ENCODE measurements at regions not wholly inside any gene's neighbourhood (a gene's known extent, or its start where the extent isn't known, plus 50 kb on each side); places are given as distances from the start of the nearest gene placed in this dataset.
A peak's percentile ranks its signal among the peaks of the same experiment; 100 is the strongest.

- Mint-ChIP-seq H3K36me3 (no peaks in the 10 kb centered on the region), H3K27me3 (peaks cover 0 to 4% (median 0%) of the 10 kb centered on the region in 3 donors), H3K4me1 (no peaks in the 10 kb centered on the region), H3K27ac (no peak overlapping the region), H3K4me3 (no peak overlapping the region), H3K9me3 (peaks cover 0 to 8% (median 2%) of the 10 kb centered on the region in 7 donors)
- no peak for DNase-seq
- ATAC-seq (ENCODE audit: low read depth in 2 of 2), result no peak
These were observed 73.9 kb downstream of the TEX29 start for GRCh38 chr13:111394211-111394922.

GRCh38 chr13:111395511-111396393 is 75.3 kb downstream of the TEX29 start:
- H3K36me3 Mint-ChIP-seq, result no peaks in the 10 kb centered on the region
- H3K27me3 Mint-ChIP-seq, result peaks cover 0 to 6% (median 0%) of the 10 kb centered on the region in 3 donors
- H3K27ac Mint-ChIP-seq, result no peak overlapping the region
- H3K9me3 Mint-ChIP-seq, result peaks cover 0 to 8% (median 2%) of the 10 kb centered on the region in 7 donors
- ATAC-seq (ENCODE audit: low read depth in 2 of 2) (no peak), DNase-seq (no peak)
- H3K4me3 Mint-ChIP-seq, result no peak overlapping the region
- no peaks in the 10 kb centered on the region for H3K4me1 Mint-ChIP-seq

GRCh38 chr13:111396457-111396856 is 76.0 kb downstream of the TEX29 start:
- H3K4me3 Mint-ChIP-seq, result no peak overlapping the region
- no peak overlapping the region for H3K27ac Mint-ChIP-seq
- no peaks in the 10 kb centered on the region for H3K4me1 Mint-ChIP-seq
- H3K9me3 Mint-ChIP-seq, result peaks cover 0 to 8% (median 2%) of the 10 kb centered on the region in 7 donors
- no peak for ATAC-seq (ENCODE audit: low read depth in 2 of 2)
- no peak for DNase-seq
- peaks cover 0 to 6% (median 0%) of the 10 kb centered on the region in 3 donors for H3K27me3 Mint-ChIP-seq
- no peaks in the 10 kb centered on the region for H3K36me3 Mint-ChIP-seq

- Mint-ChIP-seq H3K4me1 (no peaks in the 10 kb centered on the region), H3K36me3 (no peaks in the 10 kb centered on the region), H3K27me3 (peaks cover 0 to 12% (median 0%) of the 10 kb centered on the region in 3 donors), H3K4me3 (no peak overlapping the region), H3K27ac (no peak overlapping the region), H3K9me3 (peaks cover 0 to 8% (median 2%) of the 10 kb centered on the region in 7 donors)
- no peak for ATAC-seq (ENCODE audit: low read depth in 2 of 2)
- no peak for DNase-seq
These were observed 76.9 kb downstream of the TEX29 start for GRCh38 chr13:111397202-111397880.

GRCh38 chr13:111398196-111398595 is 77.8 kb downstream of the TEX29 start:
- Mint-ChIP-seq H3K27ac (no peak overlapping the region), H3K9me3 (peaks cover 0 to 8% (median 2%) of the 10 kb centered on the region in 7 donors), H3K27me3 (peaks cover 0 to 12% (median 0%) of the 10 kb centered on the region in 3 donors), H3K4me3 (no peak overlapping the region), H3K36me3 (no peaks in the 10 kb centered on the region), H3K4me1 (no peaks in the 10 kb centered on the region)
- ATAC-seq (ENCODE audit: low read depth in 2 of 2) (no peak), DNase-seq (no peak)

- ATAC-seq (ENCODE audit: low read depth in 2 of 2) (no peak), DNase-seq (no peak)
- Mint-ChIP-seq H3K4me3 (no peak overlapping the region), H3K27ac (no peak overlapping the region), H3K9me3 (peaks cover 0 to 8% (median 2%) of the 10 kb centered on the region in 7 donors), H3K4me1 (no peaks in the 10 kb centered on the region), H3K27me3 (peaks cover 0 to 17% (median 0%) of the 10 kb centered on the region in 3 donors), H3K36me3 (no peaks in the 10 kb centered on the region)
These were observed 78.4 kb downstream of the TEX29 start for GRCh38 chr13:111398715-111399299.

- Mint-ChIP-seq H3K4me1 (no peaks in the 10 kb centered on the region), H3K4me3 (no peak overlapping the region), H3K27me3 (peaks cover 0 to 19% (median 0%) of the 10 kb centered on the region in 3 donors), H3K9me3 (peaks cover 0 to 8% (median 2%) of the 10 kb centered on the region in 7 donors), H3K36me3 (no peaks in the 10 kb centered on the region), H3K27ac (no peak overlapping the region)
- ATAC-seq (ENCODE audit: low read depth in 2 of 2), result no peak
- DNase-seq, result no peak
These were observed 78.9 kb downstream of the TEX29 start for GRCh38 chr13:111399334-111399733.

GRCh38 chr13:111399776-111400538 is 79.5 kb downstream of the TEX29 start:
- no peaks in the 10 kb centered on the region for H3K4me1 Mint-ChIP-seq

GRCh38 chr13:111401151-111401550 is 80.7 kb downstream of the TEX29 start:
- Mint-ChIP-seq H3K9me3 (peaks cover 0 to 2% (median 0%) of the 10 kb centered on the region in 7 donors), H3K27ac (no peak overlapping the region), H3K27me3 (peaks cover 0 to 19% (median 8%) of the 10 kb centered on the region in 3 donors), H3K36me3 (no peaks in the 10 kb centered on the region), H3K4me1 (no peaks in the 10 kb centered on the region), H3K4me3 (no peak overlapping the region)
- DNase-seq (no peak), ATAC-seq (ENCODE audit: low read depth in 2 of 2) (no peak)

More at GRCh38 chr13:111399776-111400538, 79.5 kb downstream of the TEX29 start:
- no peak for DNase-seq
- peaks cover 0 to 19% (median 2%) of the 10 kb centered on the region in 3 donors for H3K27me3 Mint-ChIP-seq
- peaks cover 0 to 8% (median 2%) of the 10 kb centered on the region in 7 donors for H3K9me3 Mint-ChIP-seq
- ATAC-seq (ENCODE audit: low read depth in 2 of 2), result no peak
- no peaks in the 10 kb centered on the region for H3K36me3 Mint-ChIP-seq
- H3K4me3 Mint-ChIP-seq, result peak overlapping the region in 1 of 8 donors; percentile 9
- no peak overlapping the region for H3K27ac Mint-ChIP-seq

GRCh38 chr13:111401755-111402154 is 81.3 kb downstream of the TEX29 start:
- Mint-ChIP-seq H3K9me3 (peaks cover 0 to 2% (median 0%) of the 10 kb centered on the region in 7 donors), H3K4me3 (no peak overlapping the region), H3K27ac (no peak overlapping the region), H3K27me3 (peaks cover 0 to 19% (median 8%) of the 10 kb centered on the region in 3 donors), H3K36me3 (no peaks in the 10 kb centered on the region), H3K4me1 (no peaks in the 10 kb centered on the region)
- DNase-seq (no peak), ATAC-seq (ENCODE audit: low read depth in 2 of 2) (no peak)

GRCh38 chr13:111402441-111402840 is 82.0 kb downstream of the TEX29 start:
- Mint-ChIP-seq H3K9me3 (peaks cover 0 to 2% (median 0%) of the 10 kb centered on the region in 7 donors), H3K36me3 (no peaks in the 10 kb centered on the region), H3K4me1 (no peaks in the 10 kb centered on the region), H3K27me3 (peaks cover 0 to 19% (median 8%) of the 10 kb centered on the region in 3 donors), H3K27ac (no peak overlapping the region), H3K4me3 (no peak overlapping the region)
- ATAC-seq (ENCODE audit: low read depth in 2 of 2) (no peak), DNase-seq (no peak)

- ATAC-seq (ENCODE audit: low read depth in 2 of 2), result no peak
- DNase-seq, result no peak
- no peaks in the 10 kb centered on the region for H3K4me1 Mint-ChIP-seq
These were observed 82.8 kb downstream of the TEX29 start for GRCh38 chr13:111403266-111403665.

More at GRCh38 chr13:111403266-111403665, 82.8 kb downstream of the TEX29 start:
- Mint-ChIP-seq H3K9me3 (peaks cover 0 to 2% (median 0%) of the 10 kb centered on the region in 7 donors), H3K4me3 (no peak overlapping the region), H3K27ac (no peak overlapping the region), H3K27me3 (peaks cover 0 to 19% (median 8%) of the 10 kb centered on the region in 3 donors), H3K36me3 (no peaks in the 10 kb centered on the region)
